ENCODE measurements at regions not wholly inside any gene's neighbourhood (a gene's known extent, or its start where the extent isn't known, plus 50 kb on each side); places are given as distances from the start of the nearest gene placed in this dataset.

DNA sequence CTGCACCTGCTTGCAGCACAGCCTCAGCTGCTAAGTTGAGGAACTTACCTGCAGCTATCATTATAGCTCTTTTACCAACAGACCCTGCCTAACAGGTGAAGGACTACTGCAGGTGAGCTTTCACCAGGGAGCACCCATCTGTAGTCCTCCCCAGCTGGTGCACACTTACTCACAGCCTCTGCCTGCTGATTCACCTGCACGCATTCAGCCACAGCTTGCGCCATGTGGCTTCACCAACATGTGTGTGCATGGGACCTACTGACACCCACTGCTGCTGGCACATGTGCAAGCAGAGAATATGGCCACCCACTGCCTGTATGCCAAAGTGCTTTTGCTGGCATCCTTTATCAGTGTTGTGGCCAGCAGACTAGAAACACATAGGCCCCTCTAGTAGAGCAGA, 146.7 kb upstream of the KLHL4 start (continued):
- TF ChIP-seq, protein P1, sequence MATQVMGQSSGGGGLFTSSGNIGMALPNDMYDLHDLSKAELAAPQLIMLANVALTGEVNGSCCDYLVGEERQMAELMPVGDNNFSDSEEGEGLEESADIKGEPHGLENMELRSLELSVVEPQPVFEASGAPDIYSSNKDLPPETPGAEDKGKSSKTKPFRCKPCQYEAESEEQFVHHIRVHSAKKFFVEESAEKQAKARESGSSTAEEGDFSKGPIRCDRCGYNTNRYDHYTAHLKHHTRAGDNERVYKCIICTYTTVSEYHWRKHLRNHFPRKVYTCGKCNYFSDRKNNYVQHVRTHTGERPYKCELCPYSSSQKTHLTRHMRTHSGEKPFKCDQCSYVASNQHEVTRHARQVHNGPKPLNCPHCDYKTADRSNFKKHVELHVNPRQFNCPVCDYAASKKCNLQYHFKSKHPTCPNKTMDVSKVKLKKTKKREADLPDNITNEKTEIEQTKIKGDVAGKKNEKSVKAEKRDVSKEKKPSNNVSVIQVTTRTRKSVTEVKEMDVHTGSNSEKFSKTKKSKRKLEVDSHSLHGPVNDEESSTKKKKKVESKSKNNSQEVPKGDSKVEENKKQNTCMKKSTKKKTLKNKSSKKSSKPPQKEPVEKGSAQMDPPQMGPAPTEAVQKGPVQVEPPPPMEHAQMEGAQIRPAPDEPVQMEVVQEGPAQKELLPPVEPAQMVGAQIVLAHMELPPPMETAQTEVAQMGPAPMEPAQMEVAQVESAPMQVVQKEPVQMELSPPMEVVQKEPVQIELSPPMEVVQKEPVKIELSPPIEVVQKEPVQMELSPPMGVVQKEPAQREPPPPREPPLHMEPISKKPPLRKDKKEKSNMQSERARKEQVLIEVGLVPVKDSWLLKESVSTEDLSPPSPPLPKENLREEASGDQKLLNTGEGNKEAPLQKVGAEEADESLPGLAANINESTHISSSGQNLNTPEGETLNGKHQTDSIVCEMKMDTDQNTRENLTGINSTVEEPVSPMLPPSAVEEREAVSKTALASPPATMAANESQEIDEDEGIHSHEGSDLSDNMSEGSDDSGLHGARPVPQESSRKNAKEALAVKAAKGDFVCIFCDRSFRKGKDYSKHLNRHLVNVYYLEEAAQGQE (IDR thresholded peaks at IDR 0.05; ENCODE audit: low read depth, low read length) = no peak

DNA sequence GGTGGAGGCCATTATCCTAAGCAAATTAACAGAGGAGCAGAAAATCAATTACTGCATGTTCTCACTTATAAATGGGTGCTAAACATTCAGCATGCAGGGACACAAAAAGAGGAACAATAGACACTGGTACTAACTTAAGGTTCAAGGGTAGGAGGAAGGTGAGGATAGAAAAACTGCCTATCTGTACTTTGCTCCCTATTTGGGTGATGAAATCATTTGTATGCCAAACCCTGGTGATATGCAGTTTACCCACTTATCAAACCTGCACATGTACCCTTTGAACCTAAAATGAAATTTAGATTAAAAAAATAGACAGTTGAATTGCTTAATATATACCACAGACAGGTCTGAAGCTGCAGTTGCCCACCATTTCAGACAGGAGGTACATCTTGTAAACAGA, 143.3 kb upstream of the KLHL4 start:
- Histone ChIP-seq H3K36me3 (ENCODE audit: control insufficient read depth in 2 of 2, insufficient read depth in 2 of 2, low read length in 1 of 2) (no peaks in the 10 kb centered on the region), H3K27me3 (replicated peaks in 1 of 2; ENCODE audit: control insufficient read depth in 2 of 2, insufficient read depth in 2 of 2, low read length in 1 of 2) (no peaks in the 10 kb centered on the region), H3K9ac (ENCODE audit: control insufficient read depth, insufficient read depth, low read length) (no peak overlapping the region), H4K20me1 (ENCODE audit: control insufficient read depth, insufficient read depth) (no peaks in the 10 kb centered on the region), H3K27ac (ENCODE audit: control insufficient read depth, insufficient read depth) (no peak overlapping the region), H3K9me3 (replicated peaks; ENCODE audit: control insufficient read depth, insufficient read depth, low read length) (no peaks in the 10 kb centered on the region; the same call in 2 of the 3 replicates), H2AFZ (ENCODE audit: control insufficient read depth, low read depth, low read length) (no peak overlapping the region), H3K4me2 (ENCODE audit: control insufficient read depth, insufficient read depth) (no peak overlapping the region), H3K4me3 (no peak overlapping the region), H3K79me2 (ENCODE audit: control insufficient read depth, insufficient read depth, low read length) (no peaks in the 10 kb centered on the region), H3K4me1 (ENCODE audit: control insufficient read depth, insufficient read depth, low read length) (no peaks in the 10 kb centered on the region)
- SMC1A ChIA-PET (ENCODE audit: uncharacterized antibody, unreplicated experiment) = no interaction called here
- RAD21 ChIA-PET (ENCODE audit: unreplicated experiment) = no interaction called here
- DNase-seq (ENCODE audit: low read depth, low spot score) = no peak
- intact Hi-C loops (cut with micrococcal nuclease; ENCODE audit: unreplicated experiment) (no loop called here), in situ Hi-C loops (cut with MboI) (no loop called here)
- POLR2A ChIA-PET = no interaction called here
- FAIRE-seq = no peak
- ATAC-seq = no peak
- BruUV-seq (replicated peaks) = no TSS peak
- CTCF ChIA-PET = no interaction called here
- TF ChIP-seq SPI1 (IDR thresholded peaks at IDR 0.05; ENCODE audit: borderline replicate concordance, insufficient read depth, low read depth, low read length) = no peak
- no peak for TF ChIP-seq RB1 (IDR thresholded peaks at IDR 0.05; ENCODE audit: borderline replicate concordance)
- TF ChIP-seq, protein P2, sequence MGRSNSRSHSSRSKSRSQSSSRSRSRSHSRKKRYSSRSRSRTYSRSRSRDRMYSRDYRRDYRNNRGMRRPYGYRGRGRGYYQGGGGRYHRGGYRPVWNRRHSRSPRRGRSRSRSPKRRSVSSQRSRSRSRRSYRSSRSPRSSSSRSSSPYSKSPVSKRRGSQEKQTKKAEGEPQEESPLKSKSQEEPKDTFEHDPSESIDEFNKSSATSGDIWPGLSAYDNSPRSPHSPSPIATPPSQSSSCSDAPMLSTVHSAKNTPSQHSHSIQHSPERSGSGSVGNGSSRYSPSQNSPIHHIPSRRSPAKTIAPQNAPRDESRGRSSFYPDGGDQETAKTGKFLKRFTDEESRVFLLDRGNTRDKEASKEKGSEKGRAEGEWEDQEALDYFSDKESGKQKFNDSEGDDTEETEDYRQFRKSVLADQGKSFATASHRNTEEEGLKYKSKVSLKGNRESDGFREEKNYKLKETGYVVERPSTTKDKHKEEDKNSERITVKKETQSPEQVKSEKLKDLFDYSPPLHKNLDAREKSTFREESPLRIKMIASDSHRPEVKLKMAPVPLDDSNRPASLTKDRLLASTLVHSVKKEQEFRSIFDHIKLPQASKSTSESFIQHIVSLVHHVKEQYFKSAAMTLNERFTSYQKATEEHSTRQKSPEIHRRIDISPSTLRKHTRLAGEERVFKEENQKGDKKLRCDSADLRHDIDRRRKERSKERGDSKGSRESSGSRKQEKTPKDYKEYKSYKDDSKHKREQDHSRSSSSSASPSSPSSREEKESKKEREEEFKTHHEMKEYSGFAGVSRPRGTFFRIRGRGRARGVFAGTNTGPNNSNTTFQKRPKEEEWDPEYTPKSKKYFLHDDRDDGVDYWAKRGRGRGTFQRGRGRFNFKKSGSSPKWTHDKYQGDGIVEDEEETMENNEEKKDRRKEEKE (IDR thresholded peaks at IDR 0.05) = no peak
- no peak for TF ChIP-seq JUNB (IDR thresholded peaks at IDR 0.05)
- TF ChIP-seq, protein P3, sequence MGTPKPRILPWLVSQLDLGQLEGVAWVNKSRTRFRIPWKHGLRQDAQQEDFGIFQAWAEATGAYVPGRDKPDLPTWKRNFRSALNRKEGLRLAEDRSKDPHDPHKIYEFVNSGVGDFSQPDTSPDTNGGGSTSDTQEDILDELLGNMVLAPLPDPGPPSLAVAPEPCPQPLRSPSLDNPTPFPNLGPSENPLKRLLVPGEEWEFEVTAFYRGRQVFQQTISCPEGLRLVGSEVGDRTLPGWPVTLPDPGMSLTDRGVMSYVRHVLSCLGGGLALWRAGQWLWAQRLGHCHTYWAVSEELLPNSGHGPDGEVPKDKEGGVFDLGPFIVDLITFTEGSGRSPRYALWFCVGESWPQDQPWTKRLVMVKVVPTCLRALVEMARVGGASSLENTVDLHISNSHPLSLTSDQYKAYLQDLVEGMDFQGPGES (IDR thresholded peaks at IDR 0.05) = no peak
- no peak for TF ChIP-seq SIX5 (IDR thresholded peaks at IDR 0.05; ENCODE audit: low read depth, low read length, severe bottlenecking)
- TF ChIP-seq, protein P1 (IDR thresholded peaks at IDR 0.05; ENCODE audit: low read depth, low read length) = no peak
- TF ChIP-seq IKZF1 (conservative IDR thresholded peaks at IDR 0.05) = no peak
- TF ChIP-seq, protein P4, sequence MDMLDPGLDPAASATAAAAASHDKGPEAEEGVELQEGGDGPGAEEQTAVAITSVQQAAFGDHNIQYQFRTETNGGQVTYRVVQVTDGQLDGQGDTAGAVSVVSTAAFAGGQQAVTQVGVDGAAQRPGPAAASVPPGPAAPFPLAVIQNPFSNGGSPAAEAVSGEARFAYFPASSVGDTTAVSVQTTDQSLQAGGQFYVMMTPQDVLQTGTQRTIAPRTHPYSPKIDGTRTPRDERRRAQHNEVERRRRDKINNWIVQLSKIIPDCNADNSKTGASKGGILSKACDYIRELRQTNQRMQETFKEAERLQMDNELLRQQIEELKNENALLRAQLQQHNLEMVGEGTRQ (IDR thresholded peaks at IDR 0.05; ENCODE audit: borderline replicate concordance, low read depth, low read length) = no peak

Measured in GM12878 (cell line).